SJCRH30 (cell line): ENCODE measurements at regions not wholly inside any gene's neighbourhood (a gene's known extent, or its start where the extent isn't known, plus 50 kb on each side); places are given as distances from the start of the nearest gene placed in this dataset.
"Not testable (repeated sequence)": the region's sequence is repeated elsewhere in the genome, so short reads cannot be mapped to it uniquely, and the experiment has no call there.

Experiments used
- DNase-seq, 2 experiments: peaks; one replicate each; pipeline ENCODE4 v3.0.0-alpha.2; 2015 to 2020
- H3K27ac ChIP-seq: fragments of 250-450 bp; sonication (Bioruptor Pico); 2 replicates; pipeline ENCODE4 v1.5.1; 2020; ENCODE audit warnings: mild to moderate bottlenecking, moderate library complexity
- H3K27me3 ChIP-seq: fragments of 250-450 bp; sonication (Bioruptor Pico); 2 replicates; pipeline ENCODE4 v1.5.1; 2020; ENCODE audit warnings: mild to moderate bottlenecking, moderate library complexity
- H3K36me3 ChIP-seq: fragments of 250-450 bp; sonication (Bioruptor Pico); 2 replicates; pipeline ENCODE4 v1.5.1; 2020; ENCODE audit warnings: mild to moderate bottlenecking, moderate library complexity
- H3K4me1 ChIP-seq: fragments of 250-450 bp; sonication (Bioruptor Pico); 2 replicates; pipeline ENCODE4 v1.5.1; 2020; ENCODE audit warnings: mild to moderate bottlenecking, moderate library complexity
- H3K4me3 ChIP-seq: fragments of 250-450 bp; sonication (Bioruptor Pico); 2 replicates; pipeline ENCODE4 v1.5.1; 2020; ENCODE audit warnings: mild to moderate bottlenecking, moderate library complexity
- H3K9me3 ChIP-seq: fragments of 250-450 bp; sonication (Bioruptor Pico); replicated peaks from 2 replicates; pipeline ENCODE4 v1.5.1; 2020; ENCODE audit warnings: mild to moderate bottlenecking, moderate library complexity

DNA sequence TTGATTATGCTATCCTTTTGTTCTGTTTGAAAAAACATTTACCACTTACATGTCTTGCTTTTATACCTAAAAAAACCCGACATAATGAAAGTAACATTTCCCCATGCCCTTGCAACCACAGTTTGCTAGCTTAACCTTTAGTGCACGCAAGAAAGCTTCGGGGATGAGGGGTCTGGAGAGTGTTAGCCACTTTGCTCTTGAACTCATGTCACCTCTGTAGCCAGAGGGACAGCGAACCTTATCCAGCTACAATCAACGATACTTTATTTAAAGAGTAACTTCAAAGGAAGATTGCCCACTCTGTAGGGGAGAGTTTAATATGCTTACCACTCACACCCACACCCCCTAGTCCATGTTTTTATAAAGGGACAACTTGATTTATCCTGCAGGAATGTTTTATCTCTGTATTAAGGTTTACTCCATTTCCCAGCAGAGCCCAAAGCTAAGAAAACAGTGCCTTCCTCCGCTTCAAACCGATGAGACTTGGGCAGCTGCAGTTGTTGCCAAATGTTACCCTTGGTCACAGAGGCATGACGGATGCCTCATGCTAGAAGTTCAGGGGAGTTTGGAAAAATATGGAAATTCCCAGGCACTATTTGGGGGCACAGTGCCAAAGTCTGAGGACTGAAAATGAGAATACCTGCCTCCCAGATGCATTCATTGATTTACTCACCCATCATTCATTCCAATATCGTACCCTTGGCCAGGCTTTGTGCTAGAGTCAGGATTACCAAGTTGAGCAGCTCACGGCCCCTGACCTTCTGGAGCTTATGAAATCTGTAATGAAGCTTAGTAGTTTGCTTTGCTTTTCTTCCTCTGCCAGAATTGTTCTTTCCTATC lies 61.4 kb upstream of the VCAM1 start:
- Histone ChIP-seq H3K27me3 (no peaks in the 10 kb centered on the region; the same call in 1 of the 2 replicates), H3K4me3 (no peak overlapping the region), H3K27ac (peak overlapping the region; percentile 24), H3K4me1 (peaks cover 15% of the 10 kb centered on the region), H3K9me3 (no peaks in the 10 kb centered on the region), H3K36me3 (no peaks in the 10 kb centered on the region)
- peak; percentile 35 to 74 for DNase-seq

DNA sequence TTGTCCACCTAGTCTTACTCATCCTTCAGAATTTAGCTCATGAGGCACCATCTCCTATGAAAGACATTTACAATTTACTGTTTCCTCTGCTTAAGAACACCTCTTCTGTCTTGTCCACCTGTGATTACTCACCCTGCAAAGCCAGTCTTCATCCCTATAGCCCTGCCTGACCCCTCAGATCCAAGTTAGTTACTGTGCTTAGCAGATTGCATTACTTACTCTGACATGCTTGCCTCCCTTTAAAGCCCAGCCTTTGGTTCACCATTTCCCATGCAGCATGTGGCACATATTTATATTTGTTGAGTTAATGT lies 60.9 kb upstream of the VCAM1 start:
- Histone ChIP-seq H3K9me3 (0 out of 2 replicates have a peak, but pooled peaks cover 3% of the 10 kb centered on the region), H3K36me3 (no peaks in the 10 kb centered on the region), H3K4me1 (peaks cover 15% of the 10 kb centered on the region), H3K27ac (peak overlapping the region; percentile 24), H3K4me3 (no peak overlapping the region), H3K27me3 (no peaks in the 10 kb centered on the region; the same call in 1 of the 2 replicates)
- DNase-seq, result peak in 1 of 2 experiments; percentile 26

DNA sequence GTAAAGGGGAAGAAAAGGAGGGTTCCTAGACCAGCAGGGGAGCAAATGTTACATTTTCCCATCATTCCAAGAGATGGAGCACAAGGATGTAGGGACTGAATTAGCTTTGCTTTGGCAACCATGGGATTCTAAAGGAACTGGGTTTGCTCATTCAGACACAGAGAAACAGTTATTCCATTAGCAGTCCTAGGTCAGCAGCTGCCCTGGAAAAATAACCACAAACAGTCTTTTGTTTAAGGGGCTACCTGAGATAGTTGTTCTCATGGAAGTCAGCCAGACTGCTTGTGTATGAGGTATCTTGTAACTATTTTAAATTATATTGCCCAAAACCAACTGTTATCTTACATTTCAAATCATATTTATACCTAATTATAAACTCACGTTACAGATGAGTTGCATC lies 58.4 kb upstream of the VCAM1 start:
- H3K4me1 ChIP-seq, result peaks cover 15% of the 10 kb centered on the region
- DNase-seq, result peak in 1 of 2 experiments; percentile 58

DNA sequence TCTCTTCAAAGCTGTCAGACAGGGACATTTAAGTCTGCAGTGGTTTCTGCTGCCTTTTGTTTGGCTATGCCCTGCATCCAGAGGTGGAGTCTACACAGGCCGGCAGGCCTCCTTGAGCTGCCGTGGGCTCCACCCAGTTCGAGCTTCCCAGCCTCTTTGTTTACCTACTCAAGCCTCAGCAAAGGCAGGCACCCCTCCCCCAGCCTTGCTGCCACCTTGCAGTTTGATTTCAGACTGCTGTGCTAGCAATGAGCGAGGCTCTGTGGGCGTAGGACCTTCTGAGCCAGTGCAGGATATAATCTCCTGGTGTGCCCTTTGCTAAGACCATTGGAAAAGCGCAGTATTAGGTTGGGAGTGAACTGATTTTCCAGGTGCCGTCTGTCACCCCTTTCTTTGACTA lies 51.0 kb upstream of the VCAM1 start:
- not testable (repeated sequence) for H3K4me3 ChIP-seq, H3K27me3 ChIP-seq, H3K27ac ChIP-seq, DNase-seq, H3K36me3 ChIP-seq, H3K9me3 ChIP-seq, H3K4me1 ChIP-seq

More for the DNA sequence above, 58.4 kb upstream of the VCAM1 start:
- Histone ChIP-seq H3K9me3 (0 out of 2 replicates have a peak, but pooled peaks cover 3% of the 10 kb centered on the region), H3K27ac (no peak overlapping the region), H3K36me3 (no peaks in the 10 kb centered on the region), H3K27me3 (no peaks in the 10 kb centered on the region; the same call in 1 of the 2 replicates), H3K4me3 (no peak overlapping the region)
